ENCODE measurements at regions not wholly inside any gene's neighbourhood (a gene's known extent, or its start where the extent isn't known, plus 50 kb on each side); places are given as distances from the start of the nearest gene placed in this dataset.

DNA sequence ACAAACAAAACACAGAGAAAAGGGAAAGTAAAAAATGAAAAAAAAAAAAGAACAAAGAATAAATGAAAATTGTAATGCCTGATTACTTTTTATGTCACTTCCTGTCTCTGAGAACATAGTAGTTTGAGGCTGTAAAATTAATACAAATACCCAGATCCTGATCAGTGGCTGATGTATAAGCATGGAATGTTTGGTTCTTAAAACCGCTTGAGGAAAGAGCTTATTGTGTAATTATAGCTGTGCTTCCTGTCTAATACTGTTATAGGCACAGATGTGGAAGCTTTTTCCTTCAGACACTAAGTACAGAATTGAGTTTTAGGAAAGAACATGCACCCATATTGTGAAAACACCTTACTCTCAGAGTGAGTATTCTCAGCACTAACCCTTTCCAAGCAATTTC, 86.9 kb downstream of the AVPR1A start:
- no peak for TF ChIP-seq POLR2AphosphoS5 (IDR thresholded peaks at IDR 0.05)
- TF ChIP-seq, protein P1, sequence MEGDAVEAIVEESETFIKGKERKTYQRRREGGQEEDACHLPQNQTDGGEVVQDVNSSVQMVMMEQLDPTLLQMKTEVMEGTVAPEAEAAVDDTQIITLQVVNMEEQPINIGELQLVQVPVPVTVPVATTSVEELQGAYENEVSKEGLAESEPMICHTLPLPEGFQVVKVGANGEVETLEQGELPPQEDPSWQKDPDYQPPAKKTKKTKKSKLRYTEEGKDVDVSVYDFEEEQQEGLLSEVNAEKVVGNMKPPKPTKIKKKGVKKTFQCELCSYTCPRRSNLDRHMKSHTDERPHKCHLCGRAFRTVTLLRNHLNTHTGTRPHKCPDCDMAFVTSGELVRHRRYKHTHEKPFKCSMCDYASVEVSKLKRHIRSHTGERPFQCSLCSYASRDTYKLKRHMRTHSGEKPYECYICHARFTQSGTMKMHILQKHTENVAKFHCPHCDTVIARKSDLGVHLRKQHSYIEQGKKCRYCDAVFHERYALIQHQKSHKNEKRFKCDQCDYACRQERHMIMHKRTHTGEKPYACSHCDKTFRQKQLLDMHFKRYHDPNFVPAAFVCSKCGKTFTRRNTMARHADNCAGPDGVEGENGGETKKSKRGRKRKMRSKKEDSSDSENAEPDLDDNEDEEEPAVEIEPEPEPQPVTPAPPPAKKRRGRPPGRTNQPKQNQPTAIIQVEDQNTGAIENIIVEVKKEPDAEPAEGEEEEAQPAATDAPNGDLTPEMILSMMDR (IDR thresholded peaks at IDR 0.05) = no peak
- no peak for TF ChIP-seq EP300 (IDR thresholded peaks at IDR 0.05)

Measured in upper lobe of left lung (tissue), 4 donors.